ENCODE measurements at regions not wholly inside any gene's neighbourhood (a gene's known extent, or its start where the extent isn't known, plus 50 kb on each side); places are given as distances from the start of the nearest gene placed in this dataset.

GRCh38 chr10:130421909-130422308 lies 285.7 kb downstream of the GLRX3 start:
- no peak for DNase-seq
- Histone ChIP-seq H3K27ac (no peak overlapping the region), H3K4me3 (no peak overlapping the region), H3K36me3 (no peaks in the 10 kb centered on the region), H3K9me3 (no peaks in the 10 kb centered on the region), H3K27me3 (no peaks in the 10 kb centered on the region), H3K4me1 (no peaks in the 10 kb centered on the region)
- intact Hi-C loops (cut with DNase I): no loop called here
- WGBS, 4 donors: 68 to 76% (median 73%) methylated on average over 9 of the region's 9 CpGs
- no peak for TF ChIP-seq CTCF (IDR thresholded peaks at IDR 0.05)
- TF ChIP-seq POLR2A (IDR thresholded peaks at IDR 0.05): no peak
- ATAC-seq: no peak

GRCh38 chr10:130422366-130423324 lies 286.5 kb downstream of the GLRX3 start:
- intact Hi-C loops (cut with DNase I): no loop called here

GRCh38 chr10:130423455-130424305 lies 287.5 kb downstream of the GLRX3 start:
- no peak for ATAC-seq
- no peaks in the 10 kb centered on the region for H3K4me1 ChIP-seq
- intact Hi-C loops (cut with DNase I): no loop called here
- TF ChIP-seq CTCF (IDR thresholded peaks at IDR 0.05): no peak
- no peak for TF ChIP-seq POLR2A (IDR thresholded peaks at IDR 0.05)
- no peak for DNase-seq
- no peak overlapping the region for H3K4me3 ChIP-seq
- H3K9me3 ChIP-seq: no peaks in the 10 kb centered on the region
- no peaks in the 10 kb centered on the region for H3K27me3 ChIP-seq
- WGBS, 4 donors: 85 to 90% (median 86%) methylated on average over 19 to 21 of the region's 21 CpGs
- H3K36me3 ChIP-seq: no peaks in the 10 kb centered on the region
- no peak overlapping the region for H3K27ac ChIP-seq

More at GRCh38 chr10:130422366-130423324, 286.5 kb downstream of the GLRX3 start:
- no peaks in the 10 kb centered on the region for H3K9me3 ChIP-seq
- DNase-seq (no peak), ATAC-seq (no peak)
- H3K27ac ChIP-seq: no peak overlapping the region
- no peaks in the 10 kb centered on the region for H3K4me1 ChIP-seq
- TF ChIP-seq CTCF (IDR thresholded peaks at IDR 0.05) (no peak), POLR2A (IDR thresholded peaks at IDR 0.05) (no peak)
- no peak overlapping the region for H3K4me3 ChIP-seq
- no peaks in the 10 kb centered on the region for H3K36me3 ChIP-seq
- 69 to 82% (median 77%) methylated on average over 12 of the region's 12 CpGs for WGBS, 4 donors
- no peaks in the 10 kb centered on the region for H3K27me3 ChIP-seq

GRCh38 chr10:130424418-130424817 lies 288.2 kb downstream of the GLRX3 start:
- no peaks in the 10 kb centered on the region for H3K9me3 ChIP-seq
- H3K4me3 ChIP-seq: no peak overlapping the region
- no peaks in the 10 kb centered on the region for H3K27me3 ChIP-seq
- H3K27ac ChIP-seq: no peak overlapping the region
- no peaks in the 10 kb centered on the region for H3K4me1 ChIP-seq
- 59 to 75% (median 65%) methylated on average over 10 of the region's 10 CpGs for WGBS, 4 donors
- DNase-seq (no peak), ATAC-seq (no peak)
- intact Hi-C loops (cut with DNase I): no loop called here
- TF ChIP-seq POLR2A (IDR thresholded peaks at IDR 0.05) (no peak), CTCF (IDR thresholded peaks at IDR 0.05) (no peak)
- H3K36me3 ChIP-seq: no peaks in the 10 kb centered on the region
